CD4-positive, alpha-beta T cell treated with Interleukin-4 for 4 hours (primary cell): ENCODE measurements at regions not wholly inside any gene's neighbourhood (a gene's known extent, or its start where the extent isn't known, plus 50 kb on each side); places are given as distances from the start of the nearest gene placed in this dataset.
"Not testable (repeated sequence)": the region's sequence is repeated elsewhere in the genome, so short reads cannot be mapped to it uniquely, and the experiment has no call there.

Experiments
- DNase-seq: peaks from one replicate; pipeline ENCODE4 v3.0.0-alpha.2; 2020

GRCh38 chr14:104404922-104405321 lies 174.6 kb upstream of the C14orf180 start:
- DNase-seq: no peak

GRCh38 chr14:104405360-104406226 lies 174.0 kb upstream of the C14orf180 start:
- no peak for DNase-seq

- DNase-seq: no peak
Observed at GRCh38 chr14:104406831-104407230, 172.7 kb upstream of the C14orf180 start.

GRCh38 chr14:104416383-104416782 lies 163.2 kb upstream of the C14orf180 start:
- DNase-seq: no peak

GRCh38 chr14:104419865-104420505 lies 159.6 kb upstream of the C14orf180 start:
- no peak for DNase-seq

- DNase-seq: not testable (repeated sequence)
Observed at GRCh38 chr14:104420523-104420922, 159.0 kb upstream of the C14orf180 start.

GRCh38 chr14:104420990-104421389 lies 158.6 kb upstream of the C14orf180 start:
- no peak for DNase-seq

- DNase-seq: no peak
Observed at GRCh38 chr14:104421401-104421821, 158.2 kb upstream of the C14orf180 start.

- no peak for DNase-seq
Observed at GRCh38 chr14:104421892-104422828, 157.4 kb upstream of the C14orf180 start.

- no peak for DNase-seq
Observed at GRCh38 chr14:104422837-104423681, 156.5 kb upstream of the C14orf180 start.

GRCh38 chr14:104423701-104424405 lies 155.7 kb upstream of the C14orf180 start:
- DNase-seq: no peak

- DNase-seq: no peak
Observed at GRCh38 chr14:104424406-104425072, 155.0 kb upstream of the C14orf180 start.

- DNase-seq: no peak
Observed at GRCh38 chr14:104425171-104425681, 154.3 kb upstream of the C14orf180 start.

- DNase-seq: no peak
Observed at GRCh38 chr14:104425763-104426646, 153.6 kb upstream of the C14orf180 start.

- no peak for DNase-seq
Observed at GRCh38 chr14:104427131-104427851, 152.3 kb upstream of the C14orf180 start.

- DNase-seq: no peak
Observed at GRCh38 chr14:104428333-104428851, 151.2 kb upstream of the C14orf180 start.

- DNase-seq: no peak
Observed at GRCh38 chr14:104428860-104429259, 150.7 kb upstream of the C14orf180 start.

- no peak for DNase-seq
Observed at GRCh38 chr14:104429291-104429861, 150.2 kb upstream of the C14orf180 start.
